ENCODE measurements at regions not wholly inside any gene's neighbourhood (a gene's known extent, or its start where the extent isn't known, plus 50 kb on each side); places are given as distances from the start of the nearest gene placed in this dataset.

DNA sequence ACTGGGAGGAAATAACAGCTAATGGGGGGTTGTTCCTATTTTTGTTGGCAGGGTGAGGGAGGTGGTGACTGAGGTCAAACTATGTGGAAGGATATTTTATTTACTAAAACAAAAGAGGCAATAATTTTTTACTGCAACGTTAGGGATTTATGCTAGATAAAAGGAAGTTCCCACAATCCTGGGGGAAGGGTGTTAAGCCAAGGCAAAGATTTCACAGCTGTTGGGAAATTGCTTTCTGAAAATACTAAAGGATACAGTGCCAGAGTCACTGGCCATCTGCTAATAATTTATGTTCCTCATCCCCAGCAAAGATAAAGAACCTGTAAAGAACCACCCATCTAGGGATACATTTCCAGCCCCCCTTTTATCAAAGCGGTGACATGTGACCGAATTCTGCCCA lies 756.0 kb upstream of the RBFOX1 start:
- TF ChIP-seq, protein P1, sequence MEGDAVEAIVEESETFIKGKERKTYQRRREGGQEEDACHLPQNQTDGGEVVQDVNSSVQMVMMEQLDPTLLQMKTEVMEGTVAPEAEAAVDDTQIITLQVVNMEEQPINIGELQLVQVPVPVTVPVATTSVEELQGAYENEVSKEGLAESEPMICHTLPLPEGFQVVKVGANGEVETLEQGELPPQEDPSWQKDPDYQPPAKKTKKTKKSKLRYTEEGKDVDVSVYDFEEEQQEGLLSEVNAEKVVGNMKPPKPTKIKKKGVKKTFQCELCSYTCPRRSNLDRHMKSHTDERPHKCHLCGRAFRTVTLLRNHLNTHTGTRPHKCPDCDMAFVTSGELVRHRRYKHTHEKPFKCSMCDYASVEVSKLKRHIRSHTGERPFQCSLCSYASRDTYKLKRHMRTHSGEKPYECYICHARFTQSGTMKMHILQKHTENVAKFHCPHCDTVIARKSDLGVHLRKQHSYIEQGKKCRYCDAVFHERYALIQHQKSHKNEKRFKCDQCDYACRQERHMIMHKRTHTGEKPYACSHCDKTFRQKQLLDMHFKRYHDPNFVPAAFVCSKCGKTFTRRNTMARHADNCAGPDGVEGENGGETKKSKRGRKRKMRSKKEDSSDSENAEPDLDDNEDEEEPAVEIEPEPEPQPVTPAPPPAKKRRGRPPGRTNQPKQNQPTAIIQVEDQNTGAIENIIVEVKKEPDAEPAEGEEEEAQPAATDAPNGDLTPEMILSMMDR (IDR thresholded peaks at IDR 0.05 in 2 of 3, conservative IDR thresholded peaks at IDR 0.05 in 1 of 3; ENCODE audit: borderline replicate concordance in 1 of 3, insufficient read depth in 1 of 3, low read depth in 2 of 3, low read length in 2 of 3), result no peak
- TF ChIP-seq ZFX (IDR thresholded peaks at IDR 0.05) (no peak), ATF3 (IDR thresholded peaks at IDR 0.05) (no peak), SP1 (IDR thresholded peaks at IDR 0.05; ENCODE audit: low read depth) (no peak), POLR2AphosphoS5 (IDR thresholded peaks at IDR 0.05; ENCODE audit: low read depth, low read length) (no peak), POLR2A (IDR thresholded peaks at IDR 0.05; ENCODE audit: borderline replicate concordance, extremely low read depth, insufficient read depth, insufficient read length) (no peak)
